CD4-positive, alpha-beta memory T cell (primary cell): ENCODE measurements at regions not wholly inside any gene's neighbourhood (a gene's known extent, or its start where the extent isn't known, plus 50 kb on each side); places are given as distances from the start of the nearest gene placed in this dataset.

ENCODE experiments used
- CTCF ChIA-PET: fragments of 350-600 bp; sonication (Branson Sonifier 250); formaldehyde crosslinking; loops from one replicate; lab custom pipeline; 2021; ENCODE audit warnings: inconsistent platforms; ENCODE audit not compliant: partially characterized antibody; lab: Charles Lee
- POLR2A ChIA-PET: fragments of 350-600 bp; sonication (Branson Sonifier 250); formaldehyde crosslinking; loops from one replicate; lab custom pipeline; 2021; ENCODE audit not compliant: partially characterized antibody; lab: Charles Lee
- DNase-seq, 5 donors: peaks; one replicate each; pipeline versions ENCODE4 v3.0.0 to v3.0.0-alpha.2; 2020 to 2022; ENCODE audit warnings: mixed read lengths in 1 of 5
- H3K27ac ChIP-seq: one replicate; pipeline ENCODE4 v1.7.0; 2013; ENCODE audit warnings: low read depth, low read length
- H3K27me3 ChIP-seq: 2 replicates; pipeline ENCODE4 v1.7.0; 2013; ENCODE audit warnings: mild to moderate bottlenecking, low read length, moderate library complexity; ENCODE audit not compliant: insufficient read depth
- H3K36me3 ChIP-seq: 2 replicates; pipeline ENCODE4 v1.7.0; 2013; ENCODE audit warnings: mild to moderate bottlenecking, low read length, moderate library complexity; ENCODE audit not compliant: insufficient read depth
- H3K4me1 ChIP-seq: 2 replicates; pipeline ENCODE4 v1.7.0; 2013; ENCODE audit warnings: mild to moderate bottlenecking, low read length, moderate library complexity; ENCODE audit not compliant: insufficient read depth
- H3K4me3 ChIP-seq, 2 donors: one replicate each; pipeline ENCODE4 v1.7.0; 2013; ENCODE audit warnings: low read length in 2 of 2, mild to moderate bottlenecking in 1 of 2
- H3K9me3 ChIP-seq, 2 donors: one replicate each; pipeline ENCODE4 v1.7.0; 2013; ENCODE audit warnings: low read length in 2 of 2, control low read depth in 1 of 2; ENCODE audit not compliant: control insufficient read depth in 1 of 2
- H3K27ac Mint-ChIP-seq, 7 donors: one replicate each; pipeline ENCODE4 v1.8.0; 2020 to 2021; ENCODE audit warnings: mixed read lengths in 7 of 7, mild to moderate bottlenecking in 6 of 7, inconsistent platforms in 3 of 7, moderate library complexity in 3 of 7
- H3K27me3 Mint-ChIP-seq, 2 donors: one replicate each; pipeline ENCODE4 v1.8.0; 2020 to 2021; ENCODE audit warnings: mixed read lengths in 2 of 2
- H3K36me3 Mint-ChIP-seq, 2 donors: one replicate each; pipeline ENCODE4 v1.8.0; 2020 to 2021; ENCODE audit warnings: mixed read lengths in 2 of 2, inconsistent platforms in 1 of 2, mild to moderate bottlenecking in 1 of 2
- H3K4me1 Mint-ChIP-seq, 4 donors: one replicate each; pipeline ENCODE4 v1.8.0; 2020 to 2021; ENCODE audit warnings: mixed read lengths in 4 of 4, mild to moderate bottlenecking in 1 of 4
- H3K4me3 Mint-ChIP-seq, 8 donors: one replicate each; pipeline ENCODE4 v1.8.0; 2020 to 2021; ENCODE audit warnings: mixed read lengths in 8 of 8, mild to moderate bottlenecking in 7 of 8, moderate library complexity in 6 of 8, inconsistent platforms in 3 of 8
- H3K9me3 Mint-ChIP-seq, 8 donors: one replicate each; pipeline ENCODE4 v1.8.0; 2020 to 2021; ENCODE audit warnings: mixed read lengths in 8 of 8, mild to moderate bottlenecking in 5 of 8, inconsistent platforms in 3 of 8, moderate library complexity in 1 of 8
- intact Hi-C: fragments of 100-400 bp; cut with micrococcal nuclease; formaldehyde crosslinking; loops from one replicate; pipeline ENCODE4 v1.15.1; 2023

GRCh38 chr15:97892167-97892938, 68.2 kb upstream of the ARRDC4 start:
- intact Hi-C loops: no loop called here
- Histone ChIP-seq H3K4me3 (no peak overlapping the region), H3K36me3 (no peaks in the 10 kb centered on the region), H3K27me3 (no peaks in the 10 kb centered on the region), H3K4me1 (no peaks in the 10 kb centered on the region), H3K9me3 (no peaks in the 10 kb centered on the region), H3K27ac (no peak overlapping the region)
- Mint-ChIP-seq H3K27me3 (peaks cover 0 to 4% of the 10 kb centered on the region in 2 donors), H3K27ac (no peak overlapping the region), H3K9me3 (peaks cover 0 to 2% (median 0%) of the 10 kb centered on the region in 8 donors), H3K4me1 (no peaks in the 10 kb centered on the region), H3K36me3 (no peaks in the 10 kb centered on the region), H3K4me3 (no peak overlapping the region)
- no peak for DNase-seq
- CTCF ChIA-PET: interaction anchor here (1.0 kb wide), 1 partner anchor 16 kb away, joined by 4 read pairs; no protein-coding TSS in a partner anchor
- POLR2A ChIA-PET: no interaction called here

- no peaks in the 10 kb centered on the region for H3K9me3 Mint-ChIP-seq
- POLR2A ChIA-PET: no interaction called here
- H3K27me3 Mint-ChIP-seq: peaks cover 0 to 1% of the 10 kb centered on the region in 2 donors
- no peak overlapping the region for H3K4me3 ChIP-seq
- no peaks in the 10 kb centered on the region for H3K27me3 ChIP-seq
- DNase-seq: no peak
- H3K9me3 ChIP-seq: no peaks in the 10 kb centered on the region
- no peak overlapping the region for H3K27ac Mint-ChIP-seq
- no peaks in the 10 kb centered on the region for H3K36me3 ChIP-seq
- H3K4me3 Mint-ChIP-seq: no peak overlapping the region
- intact Hi-C loops: no loop called here
- no peaks in the 10 kb centered on the region for H3K36me3 Mint-ChIP-seq
- no peak overlapping the region for H3K27ac ChIP-seq
- no peaks in the 10 kb centered on the region for H3K4me1 ChIP-seq
- no peaks in the 10 kb centered on the region for H3K4me1 Mint-ChIP-seq
- CTCF ChIA-PET: no interaction called here
Measured at GRCh38 chr15:97893967-97894366, 66.5 kb upstream of the ARRDC4 start.

GRCh38 chr15:97899981-97900380, 60.5 kb upstream of the ARRDC4 start:
- CTCF ChIA-PET: interaction anchor here (1.3 to 2.0 kb wide), 3 partner anchors 183 to 278 kb away, joined by 4 to 6 read pairs (median 4); no protein-coding TSS in a partner anchor
- H3K4me1 Mint-ChIP-seq: peaks cover 0 to 2% (median under 1%) of the 10 kb centered on the region in 4 donors

GRCh38 chr15:97902140-97902780, 58.2 kb upstream of the ARRDC4 start:
- no peak overlapping the region for H3K4me3 Mint-ChIP-seq
- intact Hi-C loops: loop anchor here (10.0 kb wide), 1 partner anchor 523 kb away; no protein-coding TSS in a partner anchor
- peaks cover 5% of the 10 kb centered on the region for H3K27me3 ChIP-seq
- ChIA-PET CTCF (interaction anchor here (0.9 to 1.4 kb wide), 2 partner anchors 12 to 276 kb away, joined by 3 read pairs; no protein-coding TSS in a partner anchor), POLR2A (no interaction called here)
- H3K4me3 ChIP-seq: no peak overlapping the region
- H3K27ac Mint-ChIP-seq: no peak overlapping the region
- peaks cover 4 to 23% of the 10 kb centered on the region in 2 donors for H3K27me3 Mint-ChIP-seq
- H3K9me3 ChIP-seq: no peaks in the 10 kb centered on the region
- no peak overlapping the region for H3K27ac ChIP-seq
- no peaks in the 10 kb centered on the region for H3K36me3 Mint-ChIP-seq
- no peaks in the 10 kb centered on the region for H3K4me1 ChIP-seq
- no peak for DNase-seq
- peaks cover 0 to 2% (median under 1%) of the 10 kb centered on the region in 4 donors for H3K4me1 Mint-ChIP-seq
- peaks cover 0 to 3% (median 0%) of the 10 kb centered on the region in 8 donors for H3K9me3 Mint-ChIP-seq
- H3K36me3 ChIP-seq: no peaks in the 10 kb centered on the region

More at GRCh38 chr15:97899981-97900380, 60.5 kb upstream of the ARRDC4 start:
- DNase-seq: no peak
- Mint-ChIP-seq H3K27ac (no peak overlapping the region), H3K36me3 (no peaks in the 10 kb centered on the region), H3K4me3 (no peak overlapping the region), H3K9me3 (peaks cover 0 to 3% (median 0%) of the 10 kb centered on the region in 8 donors), H3K27me3 (peaks cover 4 to 18% of the 10 kb centered on the region in 2 donors)
- Histone ChIP-seq H3K27ac (no peak overlapping the region), H3K9me3 (no peaks in the 10 kb centered on the region), H3K36me3 (no peaks in the 10 kb centered on the region), H3K27me3 (peaks cover 5% of the 10 kb centered on the region), H3K4me1 (no peaks in the 10 kb centered on the region), H3K4me3 (no peak overlapping the region)
- POLR2A ChIA-PET: no interaction called here
- intact Hi-C loops: loop anchor here (10.0 kb wide), 1 partner anchor 525 kb away; no protein-coding TSS in a partner anchor

- intact Hi-C loops: loop anchor here (10.0 kb wide), 1 partner anchor 521 kb away; no protein-coding TSS in a partner anchor
- Histone ChIP-seq H3K4me3 (no peak overlapping the region), H3K4me1 (no peaks in the 10 kb centered on the region), H3K36me3 (no peaks in the 10 kb centered on the region), H3K27me3 (peaks cover 5% of the 10 kb centered on the region), H3K27ac (no peak overlapping the region), H3K9me3 (no peaks in the 10 kb centered on the region)
- peaks cover 4 to 23% of the 10 kb centered on the region in 2 donors for H3K27me3 Mint-ChIP-seq
- ChIA-PET CTCF (interaction anchor here (0.6 to 1.1 kb wide), 2 partner anchors 8 to 183 kb away, joined by 3 to 4 read pairs; no protein-coding TSS in a partner anchor), POLR2A (no interaction called here)
- H3K4me1 Mint-ChIP-seq: peaks cover 0 to 2% (median under 1%) of the 10 kb centered on the region in 4 donors
- H3K36me3 Mint-ChIP-seq: no peaks in the 10 kb centered on the region
- no peak for DNase-seq
- H3K27ac Mint-ChIP-seq: no peak overlapping the region
- no peak overlapping the region for H3K4me3 Mint-ChIP-seq
- peaks cover 0 to 3% (median 0%) of the 10 kb centered on the region in 8 donors for H3K9me3 Mint-ChIP-seq
Measured at GRCh38 chr15:97903560-97903959, 56.9 kb upstream of the ARRDC4 start.

DNA sequence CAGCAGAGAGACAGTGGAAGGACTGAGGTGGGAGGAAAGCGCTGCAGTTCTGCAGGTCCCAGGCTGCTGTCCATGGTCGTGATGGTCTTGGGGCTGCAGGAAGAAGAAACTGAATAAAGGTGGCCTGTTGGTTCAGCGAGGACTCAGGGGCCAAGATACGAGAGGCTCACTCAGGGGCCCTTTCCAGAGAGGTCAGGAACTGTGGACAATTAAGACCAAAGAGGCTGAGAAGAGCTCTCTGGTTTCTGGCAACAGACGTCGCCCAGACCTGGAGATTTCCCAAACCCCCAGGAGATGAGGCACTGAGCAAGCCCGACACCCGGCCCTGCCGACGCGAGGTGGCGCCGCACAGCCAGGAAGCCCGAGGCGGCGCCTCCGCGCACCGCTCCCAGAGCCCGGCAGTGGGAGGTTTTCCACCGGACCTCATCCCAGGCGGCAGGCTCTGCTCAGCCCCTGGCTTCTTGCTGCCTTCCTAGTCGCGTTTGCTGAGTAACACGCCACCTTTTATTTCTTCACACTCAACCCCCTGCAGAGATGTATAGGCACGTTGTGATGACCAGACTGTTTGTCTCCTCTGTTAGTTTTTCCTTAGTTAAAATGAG, 56.4 kb upstream of the ARRDC4 start:
- DNase-seq: peak in 1 of 5 donors; percentile 3
- H3K4me1 ChIP-seq: no peaks in the 10 kb centered on the region
- H3K4me1 Mint-ChIP-seq: peaks cover 0 to 2% (median under 1%) of the 10 kb centered on the region in 4 donors
- H3K36me3 ChIP-seq: no peaks in the 10 kb centered on the region
- no peak overlapping the region for H3K4me3 Mint-ChIP-seq
- ChIA-PET CTCF (interaction anchor here (0.6 to 1.1 kb wide), 2 partner anchors 9 to 183 kb away, joined by 3 to 4 read pairs; no protein-coding TSS in a partner anchor), POLR2A (no interaction called here)
- H3K27me3 Mint-ChIP-seq: peaks cover 4 to 23% of the 10 kb centered on the region in 2 donors
- H3K9me3 ChIP-seq: no peaks in the 10 kb centered on the region
- peaks cover 5% of the 10 kb centered on the region for H3K27me3 ChIP-seq
- H3K27ac Mint-ChIP-seq: no peak overlapping the region
- intact Hi-C loops: loop anchor here (10.0 kb wide), 1 partner anchor 521 kb away; no protein-coding TSS in a partner anchor
- H3K9me3 Mint-ChIP-seq: peaks cover 0 to 3% (median 0%) of the 10 kb centered on the region in 8 donors
- no peaks in the 10 kb centered on the region for H3K36me3 Mint-ChIP-seq
- H3K4me3 ChIP-seq: no peak overlapping the region
- H3K27ac ChIP-seq: no peak overlapping the region
